Gastroesophageal sphincter (tissue), 3 donors: ENCODE measurements at regions not wholly inside any gene's neighbourhood (a gene's known extent, or its start where the extent isn't known, plus 50 kb on each side); places are given as distances from the start of the nearest gene placed in this dataset.

ENCODE experiments used
- EP300 ChIP-seq: sonication (generic); formaldehyde crosslinking; IDR thresholded peaks from one replicate; pipeline ENCODE4 v1.6.1; 2017; ENCODE audit warnings: antibody characterized with exemption, mild to moderate bottlenecking
- POLR2A ChIP-seq, 2 donors: fragments of 450-650 bp; IDR thresholded peaks; one replicate each; pipeline ENCODE4 v1.6.1; 2017; ENCODE audit warnings: antibody characterized with exemption in 2 of 2, mild to moderate bottlenecking in 2 of 2, moderate library complexity in 1 of 2
- POLR2AphosphoS5 ChIP-seq: sonication (generic); formaldehyde crosslinking; IDR thresholded peaks from one replicate; pipeline ENCODE4 v1.6.1; 2017; ENCODE audit warnings: antibody characterized with exemption
- TF ChIP-seq, protein P1 (sequence below), 4 experiments: fragments of 200-600 bp in 2 of 4; fragments of 450-650 bp in 2 of 4; sonication (generic) in 1 of 4; IDR thresholded peaks; one replicate each; pipeline ENCODE4 v1.5.1; 2017 to 2019; ENCODE audit warnings: antibody characterized with exemption in 4 of 4, mild to moderate bottlenecking in 2 of 4, moderate library complexity in 2 of 4

DNA sequence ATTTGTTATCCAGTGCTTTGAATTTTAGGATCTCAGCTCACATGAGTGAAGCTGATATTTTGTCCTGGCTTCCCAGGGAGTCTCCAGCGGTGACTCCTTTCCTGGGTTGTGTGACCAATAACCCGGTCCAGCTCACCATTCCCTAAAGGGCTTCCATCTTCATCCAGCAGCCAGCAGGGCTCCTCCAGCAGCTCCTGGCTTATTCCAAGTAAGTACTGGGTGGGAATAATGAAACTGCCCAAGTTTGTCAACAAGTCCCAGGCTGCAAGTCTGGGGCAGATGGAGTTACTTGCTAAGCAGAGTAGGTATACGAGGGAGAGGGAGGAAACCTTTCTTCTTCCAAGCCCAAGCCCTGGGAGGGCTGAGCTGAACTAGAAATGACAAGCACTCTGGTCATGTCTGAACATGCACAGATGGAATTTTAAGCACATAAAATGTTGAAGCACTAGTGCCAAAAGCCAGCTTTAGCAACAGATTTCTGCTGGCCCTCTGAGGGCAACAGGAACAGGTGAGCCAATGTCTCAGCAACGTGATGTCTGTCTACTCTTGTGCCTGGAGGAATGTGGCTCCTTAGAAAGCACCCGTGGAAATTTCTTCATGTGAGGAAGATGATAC, 153.7 kb upstream of the DAPK1 start:
- TF ChIP-seq, protein P1, sequence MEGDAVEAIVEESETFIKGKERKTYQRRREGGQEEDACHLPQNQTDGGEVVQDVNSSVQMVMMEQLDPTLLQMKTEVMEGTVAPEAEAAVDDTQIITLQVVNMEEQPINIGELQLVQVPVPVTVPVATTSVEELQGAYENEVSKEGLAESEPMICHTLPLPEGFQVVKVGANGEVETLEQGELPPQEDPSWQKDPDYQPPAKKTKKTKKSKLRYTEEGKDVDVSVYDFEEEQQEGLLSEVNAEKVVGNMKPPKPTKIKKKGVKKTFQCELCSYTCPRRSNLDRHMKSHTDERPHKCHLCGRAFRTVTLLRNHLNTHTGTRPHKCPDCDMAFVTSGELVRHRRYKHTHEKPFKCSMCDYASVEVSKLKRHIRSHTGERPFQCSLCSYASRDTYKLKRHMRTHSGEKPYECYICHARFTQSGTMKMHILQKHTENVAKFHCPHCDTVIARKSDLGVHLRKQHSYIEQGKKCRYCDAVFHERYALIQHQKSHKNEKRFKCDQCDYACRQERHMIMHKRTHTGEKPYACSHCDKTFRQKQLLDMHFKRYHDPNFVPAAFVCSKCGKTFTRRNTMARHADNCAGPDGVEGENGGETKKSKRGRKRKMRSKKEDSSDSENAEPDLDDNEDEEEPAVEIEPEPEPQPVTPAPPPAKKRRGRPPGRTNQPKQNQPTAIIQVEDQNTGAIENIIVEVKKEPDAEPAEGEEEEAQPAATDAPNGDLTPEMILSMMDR (IDR thresholded peaks at IDR 0.05), result no peak
- TF ChIP-seq POLR2A (IDR thresholded peaks at IDR 0.05) (no peak), EP300 (no peak), POLR2AphosphoS5 (no peak)
